HG03460 (cell line): ENCODE measurements at regions not wholly inside any gene's neighbourhood (a gene's known extent, or its start where the extent isn't known, plus 50 kb on each side); places are given as distances from the start of the nearest gene placed in this dataset.

ENCODE experiments used
- ATAC-seq: cut with Tn5 transposase; IDR thresholded peaks from one replicate; pipeline ENCODE4 v1.9.1; 2021; ENCODE audit not compliant: unreplicated experiment

- no peak for ATAC-seq
Measured at GRCh38 chr4:176843710-176844109, 51.0 kb upstream of the VEGFC start.

GRCh38 chr4:176844448-176844847, 51.7 kb upstream of the VEGFC start:
- no peak for ATAC-seq

GRCh38 chr4:176845636-176846035, 52.9 kb upstream of the VEGFC start:
- ATAC-seq = no peak

GRCh38 chr4:176849076-176849475, 56.4 kb upstream of the VEGFC start:
- no peak for ATAC-seq

- no peak for ATAC-seq
Measured at GRCh38 chr4:176850436-176850835, 57.7 kb upstream of the VEGFC start.

GRCh38 chr4:176856421-176856820, 63.7 kb upstream of the VEGFC start:
- no peak for ATAC-seq

GRCh38 chr4:176858839-176859238, 66.1 kb upstream of the VEGFC start:
- ATAC-seq = no peak

GRCh38 chr4:176864238-176864637, 71.5 kb upstream of the VEGFC start:
- no peak for ATAC-seq

GRCh38 chr4:176868676-176869075, 76.0 kb upstream of the VEGFC start:
- no peak for ATAC-seq

GRCh38 chr4:176872461-176872860, 79.7 kb upstream of the VEGFC start:
- no peak for ATAC-seq

GRCh38 chr4:176874721-176875445, 82.2 kb upstream of the VEGFC start:
- ATAC-seq = no peak

- ATAC-seq = no peak
Measured at GRCh38 chr4:176875446-176875930, 82.8 kb upstream of the VEGFC start.

GRCh38 chr4:176879380-176880116, 86.8 kb upstream of the VEGFC start:
- ATAC-seq = no peak

- no peak for ATAC-seq
Measured at GRCh38 chr4:176882206-176882605, 89.5 kb upstream of the VEGFC start.

- no peak for ATAC-seq
Measured at GRCh38 chr4:176883108-176883550, 90.4 kb upstream of the VEGFC start.

GRCh38 chr4:176883681-176884418, 91.1 kb upstream of the VEGFC start:
- no peak for ATAC-seq

- ATAC-seq = no peak
Measured at GRCh38 chr4:176885224-176885623, 92.5 kb upstream of the VEGFC start.

GRCh38 chr4:176886135-176886534, 93.4 kb upstream of the VEGFC start:
- no peak for ATAC-seq

- no peak for ATAC-seq
Measured at GRCh38 chr4:176889776-176890175, 97.1 kb upstream of the VEGFC start.

GRCh38 chr4:176894498-176894897, 101.8 kb upstream of the VEGFC start:
- ATAC-seq = no peak

GRCh38 chr4:176896211-176896610, 103.5 kb upstream of the VEGFC start:
- no peak for ATAC-seq

GRCh38 chr4:176897226-176897625, 104.5 kb upstream of the VEGFC start:
- no peak for ATAC-seq
